ENCODE measurements at regions not wholly inside any gene's neighbourhood (a gene's known extent, or its start where the extent isn't known, plus 50 kb on each side); places are given as distances from the start of the nearest gene placed in this dataset.

DNA sequence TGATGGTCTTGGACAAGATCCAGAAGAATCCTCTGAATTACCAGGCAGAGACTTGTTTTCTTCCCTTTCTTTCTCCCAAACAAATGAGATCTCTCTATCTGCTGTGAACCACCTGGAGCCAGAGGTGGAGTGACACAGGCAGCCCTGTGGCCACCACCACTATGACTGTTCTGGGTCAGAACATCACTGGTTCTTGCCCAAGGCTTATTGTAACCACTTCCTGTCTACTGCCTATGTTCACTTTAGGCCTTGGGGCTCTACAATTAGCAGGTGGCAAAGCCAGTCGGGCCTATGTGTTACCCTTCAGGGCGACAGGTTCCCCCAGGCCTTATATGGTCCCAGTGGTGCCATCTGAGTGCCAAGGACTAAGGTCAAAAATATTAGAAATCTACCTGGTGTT lies 161.2 kb downstream of the GLUD2 start:
- H3K36me3 ChIP-seq (replicated peaks; ENCODE audit: low read depth, low read length), result no peaks in the 10 kb centered on the region
- no peaks in the 10 kb centered on the region for H3K9me3 ChIP-seq (ENCODE audit: insufficient read depth, low read length)
- H4K20me1 ChIP-seq (ENCODE audit: insufficient read depth, low read length), result no peaks in the 10 kb centered on the region
- H3K27me3 ChIP-seq (ENCODE audit: low read depth, low read length), result no peaks in the 10 kb centered on the region
- H3K79me2 ChIP-seq (ENCODE audit: low read length), result no peaks in the 10 kb centered on the region
- no peak overlapping the region for H2AFZ ChIP-seq (ENCODE audit: low read depth, low read length)
- H3K27ac ChIP-seq (ENCODE audit: low read length), result no peak overlapping the region
- H3K4me3 ChIP-seq (ENCODE audit: low read length), result no peak overlapping the region
- TF ChIP-seq, protein P1, sequence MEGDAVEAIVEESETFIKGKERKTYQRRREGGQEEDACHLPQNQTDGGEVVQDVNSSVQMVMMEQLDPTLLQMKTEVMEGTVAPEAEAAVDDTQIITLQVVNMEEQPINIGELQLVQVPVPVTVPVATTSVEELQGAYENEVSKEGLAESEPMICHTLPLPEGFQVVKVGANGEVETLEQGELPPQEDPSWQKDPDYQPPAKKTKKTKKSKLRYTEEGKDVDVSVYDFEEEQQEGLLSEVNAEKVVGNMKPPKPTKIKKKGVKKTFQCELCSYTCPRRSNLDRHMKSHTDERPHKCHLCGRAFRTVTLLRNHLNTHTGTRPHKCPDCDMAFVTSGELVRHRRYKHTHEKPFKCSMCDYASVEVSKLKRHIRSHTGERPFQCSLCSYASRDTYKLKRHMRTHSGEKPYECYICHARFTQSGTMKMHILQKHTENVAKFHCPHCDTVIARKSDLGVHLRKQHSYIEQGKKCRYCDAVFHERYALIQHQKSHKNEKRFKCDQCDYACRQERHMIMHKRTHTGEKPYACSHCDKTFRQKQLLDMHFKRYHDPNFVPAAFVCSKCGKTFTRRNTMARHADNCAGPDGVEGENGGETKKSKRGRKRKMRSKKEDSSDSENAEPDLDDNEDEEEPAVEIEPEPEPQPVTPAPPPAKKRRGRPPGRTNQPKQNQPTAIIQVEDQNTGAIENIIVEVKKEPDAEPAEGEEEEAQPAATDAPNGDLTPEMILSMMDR (IDR thresholded peaks at IDR 0.05; ENCODE audit: low read depth, low read length), result no peak
- no peak for TF ChIP-seq EZH2phosphoT487 (IDR thresholded peaks at IDR 0.05; ENCODE audit: low read depth)
- H3K4me2 ChIP-seq (ENCODE audit: low read length), result no peak overlapping the region
- no peak overlapping the region for H3K9ac ChIP-seq (ENCODE audit: low read length)
- H3K4me1 ChIP-seq (ENCODE audit: low read length), result no peaks in the 10 kb centered on the region

DNA sequence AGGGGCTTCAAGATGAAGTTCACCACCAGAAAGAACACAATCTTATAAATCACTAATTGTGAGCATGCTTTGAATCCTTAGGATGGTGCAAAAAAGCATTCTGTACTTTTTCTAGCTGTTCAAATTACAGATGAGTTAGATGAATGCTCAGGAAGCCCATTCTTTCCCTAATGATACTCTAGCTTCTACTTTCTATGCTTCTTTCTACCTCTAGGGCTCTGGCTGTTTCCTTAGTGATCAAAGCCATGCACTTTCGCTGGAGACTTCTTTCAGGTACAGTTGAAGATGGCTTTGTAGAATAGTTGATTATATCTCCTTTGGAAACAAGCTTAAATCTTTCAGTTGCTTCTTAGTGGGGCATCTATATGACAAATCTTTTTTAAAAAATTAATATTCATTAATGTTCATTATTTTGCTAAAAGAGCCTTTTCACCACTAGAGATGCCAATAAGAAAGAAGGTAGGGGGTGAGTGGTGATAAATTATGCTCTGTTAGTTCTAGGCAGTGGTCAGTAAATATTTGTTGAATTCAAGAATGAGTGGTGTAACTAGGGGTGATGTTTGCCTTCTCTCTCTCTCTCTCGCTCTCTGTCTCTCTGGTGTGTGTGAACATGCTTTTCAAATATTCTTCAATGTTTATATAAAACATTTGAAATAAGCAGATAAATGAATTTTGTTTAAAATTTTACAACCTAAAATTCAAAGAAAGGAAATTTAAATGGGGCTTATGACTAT lies 169.4 kb downstream of the GLUD2 start:
- H3K9ac ChIP-seq (ENCODE audit: low read length), result no peak overlapping the region
- H3K27me3 ChIP-seq (ENCODE audit: low read depth, low read length), result no peaks in the 10 kb centered on the region
- H3K9me3 ChIP-seq (ENCODE audit: insufficient read depth, low read length), result no peaks in the 10 kb centered on the region
- H3K4me1 ChIP-seq (ENCODE audit: low read length), result no peaks in the 10 kb centered on the region
- no peak overlapping the region for H3K4me2 ChIP-seq (ENCODE audit: low read length)
- no peaks in the 10 kb centered on the region for H3K79me2 ChIP-seq (ENCODE audit: low read length)
- no peaks in the 10 kb centered on the region for H3K36me3 ChIP-seq (replicated peaks; ENCODE audit: low read depth, low read length)
- no peak overlapping the region for H3K4me3 ChIP-seq (ENCODE audit: low read length)
- TF ChIP-seq, protein P1 (IDR thresholded peaks at IDR 0.05; ENCODE audit: low read depth, low read length), result no peak
- TF ChIP-seq EZH2phosphoT487 (IDR thresholded peaks at IDR 0.05; ENCODE audit: low read depth), result no peak
- H3K27ac ChIP-seq (ENCODE audit: low read length), result no peak overlapping the region
- no peak overlapping the region for H2AFZ ChIP-seq (ENCODE audit: low read depth, low read length)
- no peaks in the 10 kb centered on the region for H4K20me1 ChIP-seq (ENCODE audit: insufficient read depth, low read length)

DNA sequence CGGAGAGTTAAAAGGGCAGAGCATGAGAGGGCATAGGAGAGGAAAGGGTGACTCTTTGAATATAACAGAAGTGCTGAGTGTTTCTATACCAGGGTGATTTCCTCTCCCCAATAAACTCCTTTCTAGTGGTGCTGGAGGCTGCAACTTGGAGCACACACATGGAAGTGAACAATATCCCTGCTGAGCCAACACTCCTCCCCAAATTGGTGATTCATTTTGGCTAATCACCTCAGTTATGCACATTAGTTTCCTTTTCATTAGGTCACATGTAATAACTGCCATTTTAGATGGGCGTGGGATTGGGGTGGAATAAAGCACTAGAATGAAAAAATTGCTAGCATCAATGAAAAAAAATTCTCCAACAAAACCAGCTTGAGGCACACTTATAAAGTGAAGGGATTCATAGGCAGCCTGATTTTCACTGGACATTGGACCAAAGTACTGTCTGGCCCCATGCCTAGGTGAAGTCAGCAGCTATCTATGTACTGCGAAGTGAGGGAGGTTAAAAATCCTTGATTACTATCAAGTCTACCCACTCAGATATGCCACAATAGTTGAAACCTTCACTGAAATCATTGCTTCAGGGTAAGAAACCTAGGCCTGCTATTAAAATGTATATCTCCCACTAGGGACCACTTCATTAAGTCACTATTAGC lies 174.0 kb downstream of the GLUD2 start:
- no peaks in the 10 kb centered on the region for H3K36me3 ChIP-seq (replicated peaks; ENCODE audit: low read depth, low read length)
- no peak for TF ChIP-seq EZH2phosphoT487 (IDR thresholded peaks at IDR 0.05; ENCODE audit: low read depth)
- TF ChIP-seq, protein P1 (IDR thresholded peaks at IDR 0.05; ENCODE audit: low read depth, low read length), result no peak
- H3K9me3 ChIP-seq (ENCODE audit: insufficient read depth, low read length), result no peaks in the 10 kb centered on the region
- H3K4me1 ChIP-seq (ENCODE audit: low read length), result no peaks in the 10 kb centered on the region
- no peak overlapping the region for H2AFZ ChIP-seq (ENCODE audit: low read depth, low read length)
- no peak overlapping the region for H3K4me2 ChIP-seq (ENCODE audit: low read length)
- H3K27ac ChIP-seq (ENCODE audit: low read length), result no peak overlapping the region
- no peaks in the 10 kb centered on the region for H4K20me1 ChIP-seq (ENCODE audit: insufficient read depth, low read length)
- no peak overlapping the region for H3K4me3 ChIP-seq (ENCODE audit: low read length)
- no peaks in the 10 kb centered on the region for H3K27me3 ChIP-seq (ENCODE audit: low read depth, low read length)
- H3K9ac ChIP-seq (ENCODE audit: low read length), result no peak overlapping the region
- no peaks in the 10 kb centered on the region for H3K79me2 ChIP-seq (ENCODE audit: low read length)

DNA sequence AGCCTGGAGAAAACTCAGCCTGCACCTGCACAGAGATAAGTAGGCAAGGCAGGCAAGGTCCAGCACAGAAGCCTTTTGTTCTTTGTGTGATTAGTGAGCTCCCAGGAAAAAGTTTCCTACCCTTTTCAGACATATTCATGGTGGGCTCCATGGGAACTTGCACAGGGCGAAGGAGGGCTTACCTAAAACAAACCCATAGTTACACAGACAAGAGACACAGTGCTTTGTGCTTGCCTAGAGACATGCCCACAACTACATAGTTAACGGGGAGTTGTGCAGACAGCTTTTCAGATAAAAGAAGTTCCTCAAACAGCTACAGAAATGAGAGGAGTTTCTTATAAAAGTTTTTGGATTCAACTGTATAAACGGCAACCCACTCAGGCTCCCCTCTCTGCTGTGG lies 180.5 kb downstream of the GLUD2 start:
- Histone ChIP-seq H3K36me3 (replicated peaks; ENCODE audit: low read depth, low read length) (no peaks in the 10 kb centered on the region), H3K9ac (ENCODE audit: low read length) (no peak overlapping the region), H3K4me3 (ENCODE audit: low read length) (no peak overlapping the region), H3K27ac (ENCODE audit: low read length) (no peak overlapping the region), H3K4me2 (ENCODE audit: low read length) (no peak overlapping the region), H3K27me3 (ENCODE audit: low read depth, low read length) (no peaks in the 10 kb centered on the region), H3K79me2 (ENCODE audit: low read length) (no peaks in the 10 kb centered on the region), H3K4me1 (ENCODE audit: low read length) (no peaks in the 10 kb centered on the region), H3K9me3 (ENCODE audit: insufficient read depth, low read length) (no peaks in the 10 kb centered on the region), H2AFZ (ENCODE audit: low read depth, low read length) (no peak overlapping the region), H4K20me1 (ENCODE audit: insufficient read depth, low read length) (no peaks in the 10 kb centered on the region)
- TF ChIP-seq, protein P1 (IDR thresholded peaks at IDR 0.05; ENCODE audit: low read depth, low read length), result no peak
- TF ChIP-seq EZH2phosphoT487 (IDR thresholded peaks at IDR 0.05; ENCODE audit: low read depth), result no peak
